GM18870 (cell line): ENCODE measurements at regions not wholly inside any gene's neighbourhood (a gene's known extent, or its start where the extent isn't known, plus 50 kb on each side); places are given as distances from the start of the nearest gene placed in this dataset.

ENCODE experiments used
- ATAC-seq: cut with Tn5 transposase; IDR thresholded peaks from one replicate; pipeline ENCODE4 v1.9.1; 2021; ENCODE audit warnings: moderate library complexity; ENCODE audit not compliant: unreplicated experiment

- no peak for ATAC-seq
Measured at GRCh38 chr16:79408355-79408754, 192.2 kb downstream of the MAF start.

DNA sequence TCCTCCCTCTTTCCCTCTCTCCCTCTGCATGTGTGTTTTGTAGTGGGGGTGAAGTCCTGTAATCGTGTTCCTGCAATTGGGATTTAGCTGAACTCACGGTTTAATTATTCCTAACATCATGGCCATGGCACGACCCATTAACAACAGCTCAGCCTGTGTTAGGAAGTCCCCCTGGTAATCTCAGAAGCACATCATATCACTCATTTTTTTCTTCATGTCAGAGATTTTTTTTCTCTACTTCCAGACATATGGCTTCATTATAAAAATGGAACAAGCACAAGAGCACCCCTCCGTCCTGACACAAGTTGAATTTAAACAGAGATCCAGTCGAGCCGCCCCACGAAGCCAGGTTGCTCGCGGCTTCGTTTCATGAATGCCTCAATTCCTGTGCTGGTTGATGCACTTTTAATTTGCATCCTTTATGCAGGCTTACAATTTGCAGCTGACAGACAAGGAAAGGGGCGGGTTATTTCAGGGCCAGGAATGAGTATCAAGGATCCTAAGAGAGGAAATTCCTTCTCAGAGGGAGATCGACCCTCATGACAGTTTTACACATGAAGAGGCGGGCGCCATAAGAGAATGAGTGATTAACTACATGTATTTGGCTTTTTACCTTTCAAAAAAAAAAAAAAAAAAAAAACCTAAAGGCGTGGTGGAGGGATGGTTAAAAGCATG is 192.9 kb downstream of the MAF start:
- no peak for ATAC-seq

- no peak for ATAC-seq
Measured at GRCh38 chr16:79407005-79407404, 193.5 kb downstream of the MAF start.

- no peak for ATAC-seq
Measured at GRCh38 chr16:79404571-79404970, 196.0 kb downstream of the MAF start.

GRCh38 chr16:79403534-79403933 is 197.0 kb downstream of the MAF start:
- no peak for ATAC-seq

GRCh38 chr16:79402920-79403319 is 197.6 kb downstream of the MAF start:
- no peak for ATAC-seq

- ATAC-seq = no peak
Measured at GRCh38 chr16:79402356-79402755, 198.2 kb downstream of the MAF start.

DNA sequence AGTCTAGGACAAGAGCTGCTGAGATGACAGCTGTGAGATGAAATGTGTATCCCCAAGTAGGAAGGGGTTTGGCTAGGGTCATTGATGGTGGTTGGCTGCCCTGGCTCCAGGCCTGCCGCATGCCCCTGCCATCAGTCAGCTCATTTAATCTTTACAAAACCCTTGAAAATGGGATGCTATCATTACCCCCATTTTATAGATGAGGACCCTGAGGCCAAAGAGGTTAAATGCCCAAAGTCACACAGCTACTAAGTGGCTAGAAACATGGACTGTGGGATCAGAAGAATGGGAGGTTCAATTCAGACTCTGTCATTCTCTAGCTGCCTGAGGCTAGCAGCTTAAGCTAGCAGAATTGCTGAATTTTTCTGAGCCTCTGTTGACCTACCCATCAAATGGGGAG is 198.8 kb downstream of the MAF start:
- ATAC-seq = no peak

- ATAC-seq = no peak
Measured at GRCh38 chr16:79401157-79401556, 199.4 kb downstream of the MAF start.

DNA sequence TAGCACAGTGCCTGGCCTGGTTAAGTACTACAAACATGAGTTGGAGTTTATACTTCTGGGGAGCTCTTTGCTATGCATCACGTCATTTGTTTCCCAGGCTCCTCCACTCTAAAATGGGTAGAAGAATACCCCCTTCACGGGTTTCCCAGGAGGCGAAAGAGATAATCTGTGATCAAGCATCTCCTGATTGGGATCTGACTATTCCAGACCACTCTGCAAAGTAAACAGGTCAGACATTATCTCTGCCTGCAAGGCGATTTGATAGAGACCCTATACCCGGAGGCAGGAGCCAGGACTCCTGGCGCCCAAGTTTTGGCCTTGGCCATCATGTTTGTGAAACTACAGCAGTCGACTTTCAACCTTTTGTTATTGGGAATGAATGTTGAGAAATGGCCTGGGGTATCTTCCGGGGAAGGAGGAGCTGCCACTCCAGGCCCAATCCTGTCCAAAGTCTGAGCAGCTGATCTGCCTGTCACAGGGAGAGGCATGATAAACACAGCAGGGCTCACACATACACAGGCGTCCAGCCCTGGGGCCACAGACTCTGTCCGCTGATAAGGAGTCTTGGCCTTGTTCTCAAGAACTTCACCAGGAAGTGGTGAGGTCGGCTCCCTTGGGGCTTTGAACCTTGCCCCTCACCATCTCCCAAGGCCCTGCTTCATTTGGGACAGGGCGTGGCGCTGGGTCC is 199.9 kb downstream of the MAF start:
- no peak for ATAC-seq

GRCh38 chr16:79395591-79395990 is 204.9 kb downstream of the MAF start:
- no peak for ATAC-seq

DNA sequence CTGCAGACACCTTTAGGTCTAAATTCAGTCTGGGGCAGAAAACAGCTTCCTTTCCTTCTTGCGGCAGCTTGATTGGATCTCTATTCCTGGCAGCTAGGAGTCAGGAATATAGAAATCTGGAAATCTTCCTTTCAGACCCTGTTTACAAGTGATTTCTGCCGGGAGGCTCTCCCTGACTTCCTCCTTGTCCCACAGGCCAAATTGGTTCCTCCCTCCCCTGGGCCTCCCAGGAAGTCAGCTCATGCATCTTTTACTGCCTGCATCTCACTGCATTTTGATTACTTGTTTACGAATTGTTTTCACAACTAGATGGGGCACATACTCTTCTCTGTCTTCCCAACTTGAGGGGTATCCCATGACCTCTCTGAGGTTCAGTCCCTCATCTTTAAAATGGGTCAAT is 206.3 kb downstream of the MAF start:
- ATAC-seq = no peak

GRCh38 chr16:79393564-79393963 is 207.0 kb downstream of the MAF start:
- ATAC-seq = no peak

GRCh38 chr16:79393127-79393526 is 207.4 kb downstream of the MAF start:
- ATAC-seq = no peak

GRCh38 chr16:79392081-79392480 is 208.5 kb downstream of the MAF start:
- ATAC-seq = no peak

- ATAC-seq = no peak
Measured at GRCh38 chr16:79391395-79391794, 209.1 kb downstream of the MAF start.

DNA sequence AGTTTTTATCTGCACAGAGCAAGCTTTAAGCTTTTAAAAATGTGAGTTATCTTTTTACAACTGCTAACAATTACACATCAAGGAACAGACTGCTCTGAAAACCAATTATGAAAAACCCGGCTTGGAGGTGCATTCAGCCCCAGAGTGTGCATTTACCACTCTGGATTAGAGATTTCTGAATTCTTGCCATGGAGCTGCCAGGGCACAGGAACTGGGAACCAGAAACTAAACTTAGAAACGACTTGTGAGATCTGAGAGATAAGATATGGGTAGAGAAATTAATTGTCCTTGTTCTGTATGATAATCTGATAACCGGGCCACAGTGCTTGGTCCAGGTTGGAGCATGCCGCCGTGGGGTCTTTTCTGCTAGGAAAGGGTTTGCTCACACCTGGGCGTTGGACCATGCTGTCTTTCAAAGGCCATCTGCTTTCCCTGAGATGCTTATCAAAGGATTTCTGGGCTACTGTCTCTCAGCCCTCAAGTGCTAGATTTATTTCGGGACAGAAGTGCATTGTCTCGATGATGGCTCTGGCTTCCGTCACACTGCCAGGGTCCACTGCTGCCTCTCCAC is 210.0 kb downstream of the MAF start:
- no peak for ATAC-seq

- ATAC-seq = no peak
Measured at GRCh38 chr16:79388396-79388795, 212.1 kb downstream of the MAF start.

GRCh38 chr16:79386299-79386698 is 214.2 kb downstream of the MAF start:
- no peak for ATAC-seq

DNA sequence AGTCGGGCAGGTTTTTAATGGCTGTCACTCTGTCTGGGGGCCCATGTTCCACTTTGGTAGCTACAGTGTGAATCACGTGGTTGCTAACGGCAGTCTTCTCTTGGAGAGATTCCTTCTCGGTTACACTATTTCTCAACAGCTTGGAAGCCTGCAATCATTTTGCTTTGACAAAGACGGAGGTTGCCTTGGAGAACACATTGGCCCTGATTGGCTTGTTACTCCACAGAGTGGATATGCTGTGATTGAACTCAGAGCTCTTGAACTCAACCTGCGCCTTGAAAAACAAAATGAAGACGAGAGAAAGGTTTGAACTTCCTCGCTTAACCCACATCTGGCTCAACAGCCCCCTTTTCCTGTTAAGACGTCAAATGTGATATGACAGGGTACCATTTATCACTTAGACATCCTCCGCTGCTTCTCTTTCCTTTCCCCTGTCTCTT is 218.9 kb downstream of the MAF start:
- ATAC-seq = no peak

GRCh38 chr16:79380995-79381602 is 219.4 kb downstream of the MAF start:
- no peak for ATAC-seq

GRCh38 chr16:79379095-79379494 is 221.4 kb downstream of the MAF start:
- ATAC-seq = no peak
